ENCODE measurements at regions not wholly inside any gene's neighbourhood (a gene's known extent, or its start where the extent isn't known, plus 50 kb on each side); places are given as distances from the start of the nearest gene placed in this dataset.

DNA sequence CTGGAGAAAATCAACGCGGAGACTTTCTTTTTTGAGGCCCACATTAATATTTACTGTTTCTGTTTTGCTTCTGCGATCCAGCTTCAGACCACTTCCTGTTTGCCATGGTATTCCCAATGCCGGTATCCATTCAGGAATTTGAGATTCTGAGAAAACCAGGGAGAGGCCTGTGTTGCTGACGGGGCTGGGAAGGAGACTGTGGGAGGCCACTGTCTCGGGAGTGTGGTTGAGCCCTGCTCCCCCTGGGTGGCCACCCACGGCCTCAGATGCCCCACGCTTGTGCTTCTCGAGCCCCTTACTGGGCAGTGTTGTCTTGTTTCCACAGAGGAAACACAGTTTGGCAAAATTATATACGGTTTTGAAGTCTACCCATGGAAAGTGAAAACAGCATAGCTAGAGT, 403.6 kb upstream of the IRX2 start:
- TF ChIP-seq POLR2A (IDR thresholded peaks at IDR 0.05), result no peak
- TF ChIP-seq CTCF (IDR thresholded peaks at IDR 0.05 in 4 of 5, conservative IDR thresholded peaks at IDR 0.05 in 1 of 5), result no peak
